ENCODE measurements at regions not wholly inside any gene's neighbourhood (a gene's known extent, or its start where the extent isn't known, plus 50 kb on each side); places are given as distances from the start of the nearest gene placed in this dataset.

GRCh38 chr5:109588281-109589035 is 101.3 kb upstream of the MAN2A1 start:
- POLR2A ChIA-PET (ENCODE audit: low non-redundant PET): no interaction called here
- CTCF ChIA-PET: interaction anchor here (0.6 to 1.0 kb wide), 2 partner anchors 30 to 399 kb away, joined by 3 read pairs; no protein-coding TSS in a partner anchor
- no peak overlapping the region for H3K27ac ChIP-seq
- DNase-seq (ENCODE audit: low spot score): no peak
- TF ChIP-seq, protein P1, sequence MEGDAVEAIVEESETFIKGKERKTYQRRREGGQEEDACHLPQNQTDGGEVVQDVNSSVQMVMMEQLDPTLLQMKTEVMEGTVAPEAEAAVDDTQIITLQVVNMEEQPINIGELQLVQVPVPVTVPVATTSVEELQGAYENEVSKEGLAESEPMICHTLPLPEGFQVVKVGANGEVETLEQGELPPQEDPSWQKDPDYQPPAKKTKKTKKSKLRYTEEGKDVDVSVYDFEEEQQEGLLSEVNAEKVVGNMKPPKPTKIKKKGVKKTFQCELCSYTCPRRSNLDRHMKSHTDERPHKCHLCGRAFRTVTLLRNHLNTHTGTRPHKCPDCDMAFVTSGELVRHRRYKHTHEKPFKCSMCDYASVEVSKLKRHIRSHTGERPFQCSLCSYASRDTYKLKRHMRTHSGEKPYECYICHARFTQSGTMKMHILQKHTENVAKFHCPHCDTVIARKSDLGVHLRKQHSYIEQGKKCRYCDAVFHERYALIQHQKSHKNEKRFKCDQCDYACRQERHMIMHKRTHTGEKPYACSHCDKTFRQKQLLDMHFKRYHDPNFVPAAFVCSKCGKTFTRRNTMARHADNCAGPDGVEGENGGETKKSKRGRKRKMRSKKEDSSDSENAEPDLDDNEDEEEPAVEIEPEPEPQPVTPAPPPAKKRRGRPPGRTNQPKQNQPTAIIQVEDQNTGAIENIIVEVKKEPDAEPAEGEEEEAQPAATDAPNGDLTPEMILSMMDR (conservative IDR thresholded peaks at IDR 0.05; ENCODE audit: low read depth): no peak

DNA sequence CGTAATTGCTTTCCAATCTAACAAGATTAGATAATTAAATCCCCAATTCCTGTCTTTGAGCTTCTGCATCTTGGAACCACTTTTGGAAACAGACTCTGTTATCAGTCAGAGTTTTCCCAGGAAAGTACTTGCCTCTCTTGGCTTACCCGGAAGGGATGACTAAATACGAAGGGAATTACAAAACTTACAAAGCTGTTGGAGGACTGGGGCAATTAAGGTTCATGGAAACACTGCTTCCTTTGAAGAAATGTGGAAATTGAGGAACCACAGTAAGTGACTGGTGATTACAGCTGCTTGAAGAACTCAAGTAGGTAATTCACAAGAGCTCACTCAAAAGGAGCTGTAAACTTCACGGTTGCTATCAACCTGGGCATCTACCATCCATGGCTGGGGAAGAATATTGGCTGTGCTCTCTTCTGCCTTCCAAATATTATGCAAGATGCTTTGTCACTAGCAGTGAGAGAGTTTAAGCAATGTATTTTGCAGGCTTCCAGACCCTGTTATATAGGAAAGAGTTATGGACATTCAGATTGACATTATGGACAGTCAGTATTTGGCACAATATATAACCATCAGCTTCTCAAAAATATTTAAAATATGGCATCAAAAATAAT is 104.6 kb upstream of the MAN2A1 start:
- TF ChIP-seq, protein P1 (conservative IDR thresholded peaks at IDR 0.05; ENCODE audit: low read depth): no peak
- ChIA-PET CTCF (no interaction called here), POLR2A (ENCODE audit: low non-redundant PET) (no interaction called here)
- no peak for DNase-seq (ENCODE audit: low spot score)
- H3K27ac ChIP-seq: no peak overlapping the region

DNA sequence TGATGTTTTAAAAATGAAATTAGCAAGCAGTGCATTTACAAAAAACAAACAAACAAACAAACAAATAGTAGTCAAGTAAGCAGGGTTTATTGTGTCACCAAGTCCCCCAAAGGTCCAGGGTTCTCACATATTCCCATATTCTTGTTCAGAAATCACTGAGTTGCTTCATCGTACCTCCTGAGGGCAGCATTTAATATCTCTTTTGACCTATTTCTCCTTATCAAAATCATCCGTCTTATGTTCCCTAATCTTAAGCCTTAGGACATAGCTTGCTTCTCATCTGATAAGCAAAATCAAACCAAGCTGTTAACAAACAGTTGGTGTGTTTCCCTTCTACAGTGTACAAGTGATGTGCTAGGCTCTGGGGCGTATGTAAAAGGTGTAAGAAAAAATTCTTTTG is 109.5 kb upstream of the MAN2A1 start:
- ChIA-PET POLR2A (ENCODE audit: low non-redundant PET) (no interaction called here), CTCF (no interaction called here)
- DNase-seq (ENCODE audit: low spot score): no peak
- no peak overlapping the region for H3K27ac ChIP-seq
- TF ChIP-seq, protein P1 (conservative IDR thresholded peaks at IDR 0.05; ENCODE audit: low read depth): no peak

DNA sequence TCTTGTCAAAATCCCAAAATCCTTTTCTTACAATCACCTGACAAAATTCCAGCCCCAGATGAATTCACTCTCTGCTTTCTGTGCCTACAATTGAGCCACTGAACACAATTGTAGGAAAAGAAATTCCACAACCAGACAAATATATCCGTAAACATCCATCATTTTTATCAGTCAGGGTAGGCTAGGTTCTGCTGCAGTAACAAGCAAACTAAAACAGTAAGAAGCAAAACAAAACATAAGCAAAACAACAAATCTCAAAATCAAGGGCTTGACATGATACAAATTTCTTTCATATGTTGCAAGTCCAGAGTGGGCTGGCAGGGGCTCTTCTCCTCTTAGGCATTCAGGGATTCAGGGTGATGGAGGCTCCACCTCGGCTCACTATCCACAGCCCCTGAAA is 114.2 kb upstream of the MAN2A1 start:
- no peak overlapping the region for H3K27ac ChIP-seq
- DNase-seq (ENCODE audit: low spot score): no peak
- TF ChIP-seq, protein P1 (conservative IDR thresholded peaks at IDR 0.05; ENCODE audit: low read depth): no peak
- CTCF ChIA-PET: no interaction called here
- POLR2A ChIA-PET (ENCODE audit: low non-redundant PET): no interaction called here

DNA sequence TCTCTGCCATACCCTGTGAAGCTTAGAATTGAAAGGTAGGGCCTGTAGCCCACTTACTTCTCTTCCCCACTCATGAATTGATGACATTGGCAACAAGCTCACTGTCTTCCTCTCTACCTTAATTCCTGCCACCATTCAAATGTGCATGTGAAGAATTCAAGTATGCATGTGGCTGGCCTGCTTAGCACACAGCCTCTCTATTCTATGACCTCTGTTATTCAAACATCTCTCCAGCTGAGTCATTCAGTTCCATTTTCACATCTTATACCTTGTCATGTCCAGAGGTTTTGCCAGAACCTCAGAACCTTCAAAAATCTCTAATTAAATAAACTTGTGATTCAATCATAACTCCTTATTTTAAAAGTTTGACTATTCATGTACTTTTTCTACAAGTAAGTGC is 114.7 kb upstream of the MAN2A1 start:
- ChIA-PET POLR2A (ENCODE audit: low non-redundant PET) (no interaction called here), CTCF (no interaction called here)
- TF ChIP-seq, protein P1 (conservative IDR thresholded peaks at IDR 0.05; ENCODE audit: low read depth): no peak
- H3K27ac ChIP-seq: no peak overlapping the region
- no peak for DNase-seq (ENCODE audit: low spot score)

DNA sequence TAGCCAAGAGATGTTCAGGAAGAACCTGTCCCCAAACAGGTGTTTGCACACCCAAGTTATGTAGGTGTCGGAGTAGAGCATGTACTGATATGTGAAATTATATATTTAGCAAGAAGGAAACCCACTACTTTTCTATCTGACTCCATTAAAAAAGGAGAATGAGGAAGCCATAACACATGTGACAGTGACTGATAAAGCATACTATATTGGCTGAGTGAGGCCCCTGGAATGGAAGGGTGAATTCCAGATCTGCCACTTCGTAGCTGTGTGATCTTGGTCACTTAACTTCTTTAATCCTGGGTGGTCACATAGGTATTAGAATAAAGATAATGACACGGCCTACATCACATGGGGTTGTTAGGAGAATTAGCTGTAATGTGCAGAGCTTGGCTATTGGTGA is 116.0 kb upstream of the MAN2A1 start:
- no peak for DNase-seq (ENCODE audit: low spot score)
- no peak overlapping the region for H3K27ac ChIP-seq
- CTCF ChIA-PET: no interaction called here
- POLR2A ChIA-PET (ENCODE audit: low non-redundant PET): no interaction called here
- TF ChIP-seq, protein P1 (conservative IDR thresholded peaks at IDR 0.05; ENCODE audit: low read depth): no peak

Data from RWPE1 (cell line).